OCI-LY7 (cell line): ENCODE measurements at regions not wholly inside any gene's neighbourhood (a gene's known extent, or its start where the extent isn't known, plus 50 kb on each side); places are given as distances from the start of the nearest gene placed in this dataset.

ENCODE experiments used
- BruUV-seq: library from RNA; stranded (reverse); fragments of 400-500 nt; replicated peaks from 2 replicates; lab custom pipeline; 2021; lab: Mats Ljungman, UMichigan
- CTCF ChIA-PET: fragments of 300-600 bp; sonication (Branson Sonifier 250); formaldehyde crosslinking; loops from one replicate; lab custom pipeline; 2022; ENCODE audit warnings: antibody characterized with exemption; ENCODE audit not compliant: unreplicated experiment; lab: Charles Lee
- POLR2A ChIA-PET: fragments of 300-600 bp; sonication (Branson Sonifier 250); formaldehyde crosslinking; loops from one replicate; lab custom pipeline; 2022; ENCODE audit warnings: antibody characterized with exemption; lab: Charles Lee
- DNase-seq: peaks from one replicate; pipeline ENCODE4 v3.0.0-alpha.2; 2015; ENCODE audit warnings: low spot score
- H2AFZ ChIP-seq: fragments of 200-600 bp; sonication (generic), shearing (Covaris generic); 2 replicates; pipeline ENCODE4 v1.6.1; 2014; ENCODE audit warnings: mild to moderate bottlenecking, antibody characterized with exemption, low read length, moderate library complexity
- H3K27ac ChIP-seq: fragments of 200-600 bp; sonication (generic); 2 replicates; pipeline ENCODE4 v1.5.1; 2014; ENCODE audit warnings: mixed run types, low read depth, mild to moderate bottlenecking, moderate library complexity, low read length, inconsistent platforms; ENCODE audit not compliant: poor library complexity, severe bottlenecking
- H3K36me3 ChIP-seq: fragments of 200-600 bp; sonication (generic); 2 replicates; pipeline ENCODE4 v1.6.1; 2014; ENCODE audit warnings: mild to moderate bottlenecking, antibody characterized with exemption, low read length, moderate library complexity, mixed read lengths; ENCODE audit not compliant: insufficient read depth
- H3K4me1 ChIP-seq: fragments of 200-600 bp; sonication (generic); 2 replicates; pipeline ENCODE4 v1.5.1; 2014; ENCODE audit warnings: mild to moderate bottlenecking, low read length; ENCODE audit not compliant: insufficient read depth, poor library complexity, severe bottlenecking
- H3K4me2 ChIP-seq: fragments of 200-600 bp; sonication (generic); 2 replicates; pipeline ENCODE4 v1.6.1; 2014; ENCODE audit warnings: mild to moderate bottlenecking, low read length
- H3K4me3 ChIP-seq: fragments of 200-600 bp; sonication (generic); 2 replicates; pipeline ENCODE4 v1.5.1; 2014; ENCODE audit warnings: mild to moderate bottlenecking, low read depth, low read length; ENCODE audit not compliant: poor library complexity, severe bottlenecking
- H3K79me2 ChIP-seq: fragments of 200-600 bp; sonication (generic); 2 replicates; pipeline ENCODE4 v1.6.1; 2016; ENCODE audit warnings: low read depth, mild to moderate bottlenecking, low read length, moderate library complexity, mixed read lengths; ENCODE audit not compliant: insufficient read depth
- H3K9me2 ChIP-seq: fragments of 200-600 bp; sonication (generic); 2 replicates; pipeline ENCODE4 v1.6.1; 2016; ENCODE audit warnings: mild to moderate bottlenecking, low read length, mixed read lengths; ENCODE audit not compliant: insufficient read depth
- H3K9me3 ChIP-seq: fragments of 200-600 bp; sonication (generic); 2 replicates; pipeline ENCODE4 v1.6.1; 2014; ENCODE audit warnings: mild to moderate bottlenecking, mixed run types, low read length, mixed read lengths
- H4K20me1 ChIP-seq: fragments of 200-600 bp; sonication (generic); 2 replicates; pipeline ENCODE4 v1.6.1; 2014; ENCODE audit warnings: mild to moderate bottlenecking, antibody characterized with exemption, low read length, moderate library complexity, mixed read lengths; ENCODE audit not compliant: insufficient read depth
- CTCF ChIP-seq: fragments of 200-600 bp; sonication (generic); conservative IDR thresholded peaks from 2 replicates; pipeline ENCODE4 v1.5.1; 2014; ENCODE audit warnings: mild to moderate bottlenecking, antibody characterized with exemption, low read length, moderate library complexity, mixed read lengths
- EZH2phosphoT487 ChIP-seq: fragments of 200-600 bp; sonication (generic); IDR thresholded peaks from 2 replicates; pipeline ENCODE4 v1.6.1; 2018; ENCODE audit warnings: low read depth, borderline replicate concordance, mild to moderate bottlenecking, mixed run types, antibody characterized with exemption, low read length, moderate library complexity, mixed read lengths
- intact Hi-C: fragments of 100-400 bp; cut with micrococcal nuclease; formaldehyde crosslinking; loops from one replicate; pipeline ENCODE4 v1.10.0; 2022; ENCODE audit not compliant: unreplicated experiment

- CTCF ChIA-PET: no interaction called here
- Histone ChIP-seq H3K9me3 (no peaks in the 10 kb centered on the region), H2AFZ (no peak overlapping the region), H3K4me3 (no peak overlapping the region), H4K20me1 (no peaks in the 10 kb centered on the region), H3K27ac (no peak overlapping the region), H3K4me2 (no peak overlapping the region), H3K4me1 (no peaks in the 10 kb centered on the region), H3K9me2 (no peaks in the 10 kb centered on the region), H3K79me2 (no peaks in the 10 kb centered on the region), H3K36me3 (no peaks in the 10 kb centered on the region)
- no peak for DNase-seq
- no peak for TF ChIP-seq CTCF
- POLR2A ChIA-PET: no interaction called here
- intact Hi-C loops: no loop called here
- no TSS peak for BruUV-seq
Measured at GRCh38 chr12:130253866-130254265, 83.8 kb upstream of the PIWIL1 start.

GRCh38 chr12:130254461-130255276 is 83.0 kb upstream of the PIWIL1 start:
- Histone ChIP-seq H3K36me3 (no peaks in the 10 kb centered on the region), H4K20me1 (no peaks in the 10 kb centered on the region), H3K79me2 (no peaks in the 10 kb centered on the region), H3K9me3 (no peaks in the 10 kb centered on the region), H2AFZ (no peak overlapping the region), H3K27ac (no peak overlapping the region), H3K4me2 (no peak overlapping the region), H3K4me1 (no peaks in the 10 kb centered on the region), H3K9me2 (no peaks in the 10 kb centered on the region), H3K4me3 (no peak overlapping the region)
- intact Hi-C loops: no loop called here
- DNase-seq: no peak
- no TSS peak for BruUV-seq
- ChIA-PET CTCF (no interaction called here), POLR2A (no interaction called here)
- TF ChIP-seq CTCF (no peak), EZH2phosphoT487 (no peak)

GRCh38 chr12:130258863-130259262 is 78.8 kb upstream of the PIWIL1 start:
- CTCF ChIA-PET: no interaction called here
- Histone ChIP-seq H2AFZ (no peak overlapping the region), H3K79me2 (no peaks in the 10 kb centered on the region), H3K36me3 (no peaks in the 10 kb centered on the region), H3K4me3 (no peak overlapping the region), H3K4me2 (no peak overlapping the region), H4K20me1 (no peaks in the 10 kb centered on the region), H3K27ac (no peak overlapping the region), H3K4me1 (no peaks in the 10 kb centered on the region), H3K9me2 (no peaks in the 10 kb centered on the region), H3K9me3 (no peaks in the 10 kb centered on the region)
- intact Hi-C loops: no loop called here
- BruUV-seq: no TSS peak
- no peak for TF ChIP-seq CTCF
- TF ChIP-seq EZH2phosphoT487: no peak
- no peak for DNase-seq
- POLR2A ChIA-PET: interaction anchor here (0.6 kb wide), 1 partner anchor 1245 kb away, joined by 3 read pairs; no protein-coding TSS in a partner anchor
